ENCODE measurements at regions not wholly inside any gene's neighbourhood (a gene's known extent, or its start where the extent isn't known, plus 50 kb on each side); places are given as distances from the start of the nearest gene placed in this dataset.

DNA sequence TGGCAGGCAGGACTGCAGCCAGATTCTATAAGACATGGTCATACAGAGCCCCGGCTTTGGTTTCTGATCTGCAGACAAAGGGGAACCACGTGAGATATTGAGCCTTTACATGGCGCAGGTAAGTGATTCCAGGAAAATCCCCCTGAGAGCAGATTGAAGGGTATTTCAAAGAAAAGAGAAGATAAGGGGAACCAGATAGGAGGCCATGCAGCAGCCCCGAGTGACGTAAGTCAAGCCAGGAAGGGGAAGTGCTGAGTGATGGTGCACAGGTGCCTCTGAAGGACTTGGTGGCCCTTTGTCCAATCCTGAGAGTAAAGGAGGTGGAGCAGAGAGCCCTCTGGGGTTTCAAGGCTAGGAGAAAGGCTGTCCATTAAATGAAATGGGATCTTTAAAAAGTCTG, 329.0 kb downstream of the ACTR3B start:
- Histone ChIP-seq H3K27me3 (ENCODE audit: insufficient read depth, low read length) (no peaks in the 10 kb centered on the region), H3K9me3 (ENCODE audit: low read depth, low read length) (no peaks in the 10 kb centered on the region), H3K27ac (ENCODE audit: low read depth, low read length) (no peak overlapping the region), H4K20me1 (ENCODE audit: insufficient read depth, low read length) (no peaks in the 10 kb centered on the region), H2AFZ (ENCODE audit: low read length) (no peak overlapping the region), H3K4me2 (ENCODE audit: insufficient read depth, low read length) (no peak overlapping the region), H3K79me2 (ENCODE audit: insufficient read depth, low read length) (no peaks in the 10 kb centered on the region), H3K4me1 (ENCODE audit: insufficient read depth, low read length) (no peaks in the 10 kb centered on the region), H3K36me3 (ENCODE audit: insufficient read depth, low read length) (no peaks in the 10 kb centered on the region), H3K4me3 (ENCODE audit: insufficient read depth, low read length) (no peak overlapping the region)
- TF ChIP-seq, protein P1, sequence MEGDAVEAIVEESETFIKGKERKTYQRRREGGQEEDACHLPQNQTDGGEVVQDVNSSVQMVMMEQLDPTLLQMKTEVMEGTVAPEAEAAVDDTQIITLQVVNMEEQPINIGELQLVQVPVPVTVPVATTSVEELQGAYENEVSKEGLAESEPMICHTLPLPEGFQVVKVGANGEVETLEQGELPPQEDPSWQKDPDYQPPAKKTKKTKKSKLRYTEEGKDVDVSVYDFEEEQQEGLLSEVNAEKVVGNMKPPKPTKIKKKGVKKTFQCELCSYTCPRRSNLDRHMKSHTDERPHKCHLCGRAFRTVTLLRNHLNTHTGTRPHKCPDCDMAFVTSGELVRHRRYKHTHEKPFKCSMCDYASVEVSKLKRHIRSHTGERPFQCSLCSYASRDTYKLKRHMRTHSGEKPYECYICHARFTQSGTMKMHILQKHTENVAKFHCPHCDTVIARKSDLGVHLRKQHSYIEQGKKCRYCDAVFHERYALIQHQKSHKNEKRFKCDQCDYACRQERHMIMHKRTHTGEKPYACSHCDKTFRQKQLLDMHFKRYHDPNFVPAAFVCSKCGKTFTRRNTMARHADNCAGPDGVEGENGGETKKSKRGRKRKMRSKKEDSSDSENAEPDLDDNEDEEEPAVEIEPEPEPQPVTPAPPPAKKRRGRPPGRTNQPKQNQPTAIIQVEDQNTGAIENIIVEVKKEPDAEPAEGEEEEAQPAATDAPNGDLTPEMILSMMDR (IDR thresholded peaks at IDR 0.05; ENCODE audit: extremely low read depth, low read depth, low read length) = no peak
- no peak for DNase-seq (ENCODE audit: insufficient read length, low spot score, missing footprints)

DNA sequence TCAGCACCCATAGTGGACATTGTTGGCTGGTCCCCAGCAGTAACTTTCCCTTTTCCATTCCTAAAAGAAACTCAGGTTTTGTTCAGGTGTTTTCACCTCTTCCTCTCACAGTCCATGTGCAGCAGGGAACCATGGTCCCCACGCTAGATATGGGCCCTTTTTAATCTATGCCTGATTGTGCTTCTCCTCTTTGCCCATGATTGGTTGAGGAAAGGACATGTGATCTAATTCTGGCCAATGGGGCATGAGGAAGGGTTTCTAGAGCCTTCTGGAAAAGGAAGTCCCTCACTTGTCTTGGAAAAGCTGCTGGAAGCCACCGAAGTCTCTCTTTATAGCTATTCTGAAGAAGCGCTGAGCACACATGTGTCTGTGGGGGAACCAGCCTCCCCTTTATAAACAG, 330.7 kb downstream of the ACTR3B start:
- Histone ChIP-seq H2AFZ (ENCODE audit: low read length) (no peak overlapping the region), H3K9me3 (ENCODE audit: low read depth, low read length) (no peaks in the 10 kb centered on the region), H3K4me3 (ENCODE audit: insufficient read depth, low read length) (no peak overlapping the region), H3K36me3 (ENCODE audit: insufficient read depth, low read length) (no peaks in the 10 kb centered on the region), H3K79me2 (ENCODE audit: insufficient read depth, low read length) (no peaks in the 10 kb centered on the region), H4K20me1 (ENCODE audit: insufficient read depth, low read length) (no peaks in the 10 kb centered on the region), H3K27ac (ENCODE audit: low read depth, low read length) (no peak overlapping the region), H3K4me2 (ENCODE audit: insufficient read depth, low read length) (no peak overlapping the region), H3K4me1 (ENCODE audit: insufficient read depth, low read length) (no peaks in the 10 kb centered on the region), H3K27me3 (ENCODE audit: insufficient read depth, low read length) (no peaks in the 10 kb centered on the region)
- DNase-seq (ENCODE audit: insufficient read length, low spot score, missing footprints) = no peak
- TF ChIP-seq, protein P1 (IDR thresholded peaks at IDR 0.05; ENCODE audit: extremely low read depth, low read depth, low read length) = no peak

DNA sequence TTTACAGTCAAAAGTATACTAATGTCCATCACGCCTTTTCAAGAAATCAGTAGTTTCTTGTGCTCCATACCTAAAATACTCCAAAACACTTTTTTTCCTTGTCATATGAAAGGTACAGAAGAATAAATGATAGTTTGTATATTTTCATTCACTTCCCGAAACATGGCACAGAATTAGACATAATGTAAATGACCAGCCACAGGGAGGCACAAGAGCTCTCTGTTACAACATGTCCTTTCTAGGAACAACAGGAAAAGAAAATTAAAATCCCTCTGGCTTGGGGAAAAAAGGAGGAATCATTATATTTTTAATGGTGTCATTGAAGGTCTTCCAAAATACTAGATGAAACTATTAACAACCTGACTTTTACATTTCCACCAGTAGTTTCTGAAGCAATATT, 331.2 kb downstream of the ACTR3B start:
- Histone ChIP-seq H3K9me3 (ENCODE audit: low read depth, low read length) (no peaks in the 10 kb centered on the region), H3K27ac (ENCODE audit: low read depth, low read length) (no peak overlapping the region), H3K79me2 (ENCODE audit: insufficient read depth, low read length) (no peaks in the 10 kb centered on the region), H4K20me1 (ENCODE audit: insufficient read depth, low read length) (no peaks in the 10 kb centered on the region), H3K4me3 (ENCODE audit: insufficient read depth, low read length) (no peak overlapping the region), H3K4me1 (ENCODE audit: insufficient read depth, low read length) (no peaks in the 10 kb centered on the region), H3K4me2 (ENCODE audit: insufficient read depth, low read length) (no peak overlapping the region), H3K27me3 (ENCODE audit: insufficient read depth, low read length) (no peaks in the 10 kb centered on the region), H3K36me3 (ENCODE audit: insufficient read depth, low read length) (no peaks in the 10 kb centered on the region), H2AFZ (ENCODE audit: low read length) (no peak overlapping the region)
- no peak for DNase-seq (ENCODE audit: insufficient read length, low spot score, missing footprints)
- TF ChIP-seq, protein P1 (IDR thresholded peaks at IDR 0.05; ENCODE audit: extremely low read depth, low read depth, low read length) = no peak

GRCh38 chr7:153091477-153091876, 331.9 kb downstream of the ACTR3B start:
- Histone ChIP-seq H3K4me2 (ENCODE audit: insufficient read depth, low read length) (no peak overlapping the region), H3K9me3 (ENCODE audit: low read depth, low read length) (no peaks in the 10 kb centered on the region), H3K4me1 (ENCODE audit: insufficient read depth, low read length) (no peaks in the 10 kb centered on the region), H3K79me2 (ENCODE audit: insufficient read depth, low read length) (no peaks in the 10 kb centered on the region), H3K36me3 (ENCODE audit: insufficient read depth, low read length) (no peaks in the 10 kb centered on the region), H4K20me1 (ENCODE audit: insufficient read depth, low read length) (no peaks in the 10 kb centered on the region), H3K27me3 (ENCODE audit: insufficient read depth, low read length) (no peaks in the 10 kb centered on the region), H2AFZ (ENCODE audit: low read length) (no peak overlapping the region), H3K4me3 (ENCODE audit: insufficient read depth, low read length) (no peak overlapping the region), H3K27ac (ENCODE audit: low read depth, low read length) (no peak overlapping the region)
- DNase-seq (ENCODE audit: insufficient read length, low spot score, missing footprints) = no peak
- TF ChIP-seq, protein P1 (IDR thresholded peaks at IDR 0.05; ENCODE audit: extremely low read depth, low read depth, low read length) = no peak

Data from osteoblast (primary cell).